H1 (cell line): ENCODE measurements at regions not wholly inside any gene's neighbourhood (a gene's known extent, or its start where the extent isn't known, plus 50 kb on each side); places are given as distances from the start of the nearest gene placed in this dataset.

Experiments
- ATF3 ChIP-seq: IDR thresholded peaks from 2 replicates; pipeline ENCODE4 v1.6.1; 2011; ENCODE audit warnings: low read depth, mild to moderate bottlenecking, low read length; ENCODE audit not compliant: insufficient read depth
- CEBPB ChIP-seq: IDR thresholded peaks from 2 replicates; pipeline ENCODE4 v1.6.1; 2012; ENCODE audit warnings: low read depth, low read length
- CTBP2 ChIP-seq: IDR thresholded peaks from 2 replicates; pipeline ENCODE4 v1.7.0; 2011; ENCODE audit warnings: borderline replicate concordance, mild to moderate bottlenecking, moderate library complexity, mixed read lengths, low read length; ENCODE audit not compliant: insufficient read depth, insufficient read length
- GTF2F1 ChIP-seq: IDR thresholded peaks from 2 replicates; pipeline ENCODE4 v1.6.1; 2012; ENCODE audit warnings: low read depth, low read length, improper control_type of control experiment, borderline replicate concordance
- SIX5 ChIP-seq: IDR thresholded peaks from 2 replicates; pipeline ENCODE4 v1.6.1; 2011; ENCODE audit warnings: mild to moderate bottlenecking, low read depth, low read length
- SUZ12 ChIP-seq: fragments of 200-600 bp; sonication (generic); IDR thresholded peaks from 2 replicates; pipeline ENCODE4 v1.6.1; 2012; ENCODE audit warnings: mild to moderate bottlenecking, inconsistent platforms, low read length, moderate library complexity, mixed read lengths
- TF ChIP-seq, protein P1 (sequence below): fragments of 300-600 bp; sonication (generic); IDR thresholded peaks from 2 replicates; pipeline ENCODE4 v1.7.1; 2012; ENCODE audit warnings: low read length, moderate library complexity, mild to moderate bottlenecking, inconsistent platforms; ENCODE audit not compliant: insufficient replicate concordance
- TF ChIP-seq, protein P2 (sequence below): IDR thresholded peaks from 2 replicates; pipeline ENCODE4 v1.6.1; 2011; ENCODE audit warnings: low read length, improper control_type of control experiment

DNA sequence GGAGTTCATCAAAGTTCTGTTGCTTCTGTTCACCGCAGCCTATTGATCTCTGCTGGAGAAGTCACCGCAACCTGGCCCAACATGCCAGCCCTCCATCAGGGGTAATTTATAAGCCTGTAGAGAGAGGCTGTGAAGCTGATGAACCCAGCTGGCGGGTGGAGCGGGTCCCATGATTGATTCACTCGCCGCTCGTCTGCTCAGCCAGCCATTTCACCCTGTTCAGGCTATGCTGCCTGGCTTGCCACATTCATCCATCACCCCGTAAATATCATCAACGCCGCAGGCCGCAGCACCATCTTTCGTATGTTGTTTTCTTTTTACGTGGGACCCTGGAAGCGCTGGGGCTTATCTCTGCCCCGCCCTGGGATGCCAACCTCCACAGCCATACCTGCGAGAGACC is 116.7 kb upstream of the OPCML start (continued):
- TF ChIP-seq, protein P1, sequence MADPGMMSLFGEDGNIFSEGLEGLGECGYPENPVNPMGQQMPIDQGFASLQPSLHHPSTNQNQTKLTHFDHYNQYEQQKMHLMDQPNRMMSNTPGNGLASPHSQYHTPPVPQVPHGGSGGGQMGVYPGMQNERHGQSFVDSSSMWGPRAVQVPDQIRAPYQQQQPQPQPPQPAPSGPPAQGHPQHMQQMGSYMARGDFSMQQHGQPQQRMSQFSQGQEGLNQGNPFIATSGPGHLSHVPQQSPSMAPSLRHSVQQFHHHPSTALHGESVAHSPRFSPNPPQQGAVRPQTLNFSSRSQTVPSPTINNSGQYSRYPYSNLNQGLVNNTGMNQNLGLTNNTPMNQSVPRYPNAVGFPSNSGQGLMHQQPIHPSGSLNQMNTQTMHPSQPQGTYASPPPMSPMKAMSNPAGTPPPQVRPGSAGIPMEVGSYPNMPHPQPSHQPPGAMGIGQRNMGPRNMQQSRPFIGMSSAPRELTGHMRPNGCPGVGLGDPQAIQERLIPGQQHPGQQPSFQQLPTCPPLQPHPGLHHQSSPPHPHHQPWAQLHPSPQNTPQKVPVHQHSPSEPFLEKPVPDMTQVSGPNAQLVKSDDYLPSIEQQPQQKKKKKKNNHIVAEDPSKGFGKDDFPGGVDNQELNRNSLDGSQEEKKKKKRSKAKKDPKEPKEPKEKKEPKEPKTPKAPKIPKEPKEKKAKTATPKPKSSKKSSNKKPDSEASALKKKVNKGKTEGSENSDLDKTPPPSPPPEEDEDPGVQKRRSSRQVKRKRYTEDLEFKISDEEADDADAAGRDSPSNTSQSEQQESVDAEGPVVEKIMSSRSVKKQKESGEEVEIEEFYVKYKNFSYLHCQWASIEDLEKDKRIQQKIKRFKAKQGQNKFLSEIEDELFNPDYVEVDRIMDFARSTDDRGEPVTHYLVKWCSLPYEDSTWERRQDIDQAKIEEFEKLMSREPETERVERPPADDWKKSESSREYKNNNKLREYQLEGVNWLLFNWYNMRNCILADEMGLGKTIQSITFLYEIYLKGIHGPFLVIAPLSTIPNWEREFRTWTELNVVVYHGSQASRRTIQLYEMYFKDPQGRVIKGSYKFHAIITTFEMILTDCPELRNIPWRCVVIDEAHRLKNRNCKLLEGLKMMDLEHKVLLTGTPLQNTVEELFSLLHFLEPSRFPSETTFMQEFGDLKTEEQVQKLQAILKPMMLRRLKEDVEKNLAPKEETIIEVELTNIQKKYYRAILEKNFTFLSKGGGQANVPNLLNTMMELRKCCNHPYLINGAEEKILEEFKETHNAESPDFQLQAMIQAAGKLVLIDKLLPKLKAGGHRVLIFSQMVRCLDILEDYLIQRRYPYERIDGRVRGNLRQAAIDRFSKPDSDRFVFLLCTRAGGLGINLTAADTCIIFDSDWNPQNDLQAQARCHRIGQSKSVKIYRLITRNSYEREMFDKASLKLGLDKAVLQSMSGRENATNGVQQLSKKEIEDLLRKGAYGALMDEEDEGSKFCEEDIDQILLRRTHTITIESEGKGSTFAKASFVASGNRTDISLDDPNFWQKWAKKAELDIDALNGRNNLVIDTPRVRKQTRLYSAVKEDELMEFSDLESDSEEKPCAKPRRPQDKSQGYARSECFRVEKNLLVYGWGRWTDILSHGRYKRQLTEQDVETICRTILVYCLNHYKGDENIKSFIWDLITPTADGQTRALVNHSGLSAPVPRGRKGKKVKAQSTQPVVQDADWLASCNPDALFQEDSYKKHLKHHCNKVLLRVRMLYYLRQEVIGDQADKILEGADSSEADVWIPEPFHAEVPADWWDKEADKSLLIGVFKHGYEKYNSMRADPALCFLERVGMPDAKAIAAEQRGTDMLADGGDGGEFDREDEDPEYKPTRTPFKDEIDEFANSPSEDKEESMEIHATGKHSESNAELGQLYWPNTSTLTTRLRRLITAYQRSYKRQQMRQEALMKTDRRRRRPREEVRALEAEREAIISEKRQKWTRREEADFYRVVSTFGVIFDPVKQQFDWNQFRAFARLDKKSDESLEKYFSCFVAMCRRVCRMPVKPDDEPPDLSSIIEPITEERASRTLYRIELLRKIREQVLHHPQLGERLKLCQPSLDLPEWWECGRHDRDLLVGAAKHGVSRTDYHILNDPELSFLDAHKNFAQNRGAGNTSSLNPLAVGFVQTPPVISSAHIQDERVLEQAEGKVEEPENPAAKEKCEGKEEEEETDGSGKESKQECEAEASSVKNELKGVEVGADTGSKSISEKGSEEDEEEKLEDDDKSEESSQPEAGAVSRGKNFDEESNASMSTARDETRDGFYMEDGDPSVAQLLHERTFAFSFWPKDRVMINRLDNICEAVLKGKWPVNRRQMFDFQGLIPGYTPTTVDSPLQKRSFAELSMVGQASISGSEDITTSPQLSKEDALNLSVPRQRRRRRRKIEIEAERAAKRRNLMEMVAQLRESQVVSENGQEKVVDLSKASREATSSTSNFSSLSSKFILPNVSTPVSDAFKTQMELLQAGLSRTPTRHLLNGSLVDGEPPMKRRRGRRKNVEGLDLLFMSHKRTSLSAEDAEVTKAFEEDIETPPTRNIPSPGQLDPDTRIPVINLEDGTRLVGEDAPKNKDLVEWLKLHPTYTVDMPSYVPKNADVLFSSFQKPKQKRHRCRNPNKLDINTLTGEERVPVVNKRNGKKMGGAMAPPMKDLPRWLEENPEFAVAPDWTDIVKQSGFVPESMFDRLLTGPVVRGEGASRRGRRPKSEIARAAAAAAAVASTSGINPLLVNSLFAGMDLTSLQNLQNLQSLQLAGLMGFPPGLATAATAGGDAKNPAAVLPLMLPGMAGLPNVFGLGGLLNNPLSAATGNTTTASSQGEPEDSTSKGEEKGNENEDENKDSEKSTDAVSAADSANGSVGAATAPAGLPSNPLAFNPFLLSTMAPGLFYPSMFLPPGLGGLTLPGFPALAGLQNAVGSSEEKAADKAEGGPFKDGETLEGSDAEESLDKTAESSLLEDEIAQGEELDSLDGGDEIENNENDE, result no peak
- TF ChIP-seq CTBP2, result no peak
- TF ChIP-seq, protein P2, sequence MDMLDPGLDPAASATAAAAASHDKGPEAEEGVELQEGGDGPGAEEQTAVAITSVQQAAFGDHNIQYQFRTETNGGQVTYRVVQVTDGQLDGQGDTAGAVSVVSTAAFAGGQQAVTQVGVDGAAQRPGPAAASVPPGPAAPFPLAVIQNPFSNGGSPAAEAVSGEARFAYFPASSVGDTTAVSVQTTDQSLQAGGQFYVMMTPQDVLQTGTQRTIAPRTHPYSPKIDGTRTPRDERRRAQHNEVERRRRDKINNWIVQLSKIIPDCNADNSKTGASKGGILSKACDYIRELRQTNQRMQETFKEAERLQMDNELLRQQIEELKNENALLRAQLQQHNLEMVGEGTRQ, result no peak
- TF ChIP-seq CEBPB, result no peak
- TF ChIP-seq SIX5, result no peak
- no peak for TF ChIP-seq ATF3
- TF ChIP-seq GTF2F1, result no peak
- no peak for TF ChIP-seq SUZ12
